Thyroid gland (tissue), 4 donors: ENCODE measurements at regions not wholly inside any gene's neighbourhood (a gene's known extent, or its start where the extent isn't known, plus 50 kb on each side); places are given as distances from the start of the nearest gene placed in this dataset.

Experiments
- DNase-seq, 2 donors: peaks; one replicate each; pipeline ENCODE4 v3.0.0-alpha.2; 2019
- H3K27ac ChIP-seq, 3 donors: fragments of 200-600 bp; sonication (generic); 1 replicate in 2 of 3; 2 replicates in 1 of 3; pipeline ENCODE4 v1.5.1; 2016 to 2019; ENCODE audit warnings: mild to moderate bottlenecking in 1 of 3, moderate library complexity in 1 of 3
- H3K27me3 ChIP-seq: fragments of 200-600 bp; sonication (generic); one replicate; pipeline ENCODE4 v1.5.1; 2019
- H3K36me3 ChIP-seq, 2 donors: fragments of 200-600 bp; sonication (generic); one replicate each; pipeline ENCODE4 v1.5.1; 2016 to 2019
- H3K4me1 ChIP-seq, 2 donors: fragments of 200-600 bp; sonication (generic); one replicate each; pipeline ENCODE4 v1.5.1; 2017 to 2019
- H3K4me3 ChIP-seq, 3 donors: fragments of 200-600 bp; sonication (generic); replicated peaks in 1 of 3; 1 replicate in 2 of 3; 2 replicates in 1 of 3; pipeline ENCODE4 v1.5.1; 2016; ENCODE audit warnings: mild to moderate bottlenecking in 1 of 3
- H3K9me3 ChIP-seq: fragments of 200-600 bp; sonication (generic); one replicate; pipeline ENCODE4 v1.5.1; 2017
- CTCF ChIP-seq, 6 experiments: fragments of 200-600 bp in 3 of 6; fragments of 450-650 bp in 3 of 6; sonication (generic) in 3 of 6; IDR thresholded peaks; one replicate each; pipeline ENCODE4 v1.5.1; 2016 to 2019; ENCODE audit warnings: antibody characterized with exemption in 6 of 6, mild to moderate bottlenecking in 2 of 6, inconsistent platforms in 1 of 6, moderate library complexity in 1 of 6
- POLR2A ChIP-seq, 2 donors: fragments of 450-650 bp; IDR thresholded peaks; one replicate each; pipeline ENCODE4 v1.6.1; 2017; ENCODE audit warnings: antibody characterized with exemption in 2 of 2, mild to moderate bottlenecking in 2 of 2, moderate library complexity in 1 of 2
- WGBS, 2 donors: methylation state at CpG; one replicate each; pipeline ENCODE4 v1.1.5; 2017; 5-methylcytosine and 5-hydroxymethylcytosine counted together
- intact Hi-C: fragments of 100-400 bp; cut with DNase I; formaldehyde crosslinking; loops from one replicate; pipeline ENCODE4 v1.15.1; 2023

- H3K4me1 ChIP-seq: no peaks in the 10 kb centered on the region
- intact Hi-C loops: no loop called here
- DNase-seq: no peak
- H3K9me3 ChIP-seq: no peaks in the 10 kb centered on the region
- WGBS, 2 donors: 79 to 85% methylated on average over 5 of the region's 5 CpGs
- H3K27me3 ChIP-seq: no peaks in the 10 kb centered on the region
- no peak for TF ChIP-seq CTCF (IDR thresholded peaks at IDR 0.05)
- no peak for TF ChIP-seq POLR2A (IDR thresholded peaks at IDR 0.05)
- no peak overlapping the region for H3K27ac ChIP-seq
- H3K36me3 ChIP-seq: no peaks in the 10 kb centered on the region
- H3K4me3 ChIP-seq: no peak overlapping the region
These were observed 204.9 kb upstream of the CTNND2 start for GRCh38 chr5:12109075-12109688.

GRCh38 chr5:12102151-12102550 lies 197.9 kb upstream of the CTNND2 start:
- no peaks in the 10 kb centered on the region for H3K36me3 ChIP-seq
- intact Hi-C loops: no loop called here
- no peak overlapping the region for H3K4me3 ChIP-seq
- WGBS, 2 donors: 89 to 91% methylated on average over 3 of the region's 3 CpGs
- H3K27ac ChIP-seq: no peak overlapping the region
- TF ChIP-seq CTCF (IDR thresholded peaks at IDR 0.05): no peak
- H3K9me3 ChIP-seq: no peaks in the 10 kb centered on the region
- H3K27me3 ChIP-seq: no peaks in the 10 kb centered on the region
- DNase-seq: no peak
- no peaks in the 10 kb centered on the region for H3K4me1 ChIP-seq

GRCh38 chr5:12100542-12100941 lies 196.3 kb upstream of the CTNND2 start:
- DNase-seq: no peak
- no peak overlapping the region for H3K4me3 ChIP-seq
- TF ChIP-seq CTCF (IDR thresholded peaks at IDR 0.05) (no peak), POLR2A (IDR thresholded peaks at IDR 0.05) (no peak)
- no peaks in the 10 kb centered on the region for H3K27me3 ChIP-seq
- no peak overlapping the region for H3K27ac ChIP-seq
- H3K4me1 ChIP-seq: no peaks in the 10 kb centered on the region
- H3K9me3 ChIP-seq: no peaks in the 10 kb centered on the region
- no peaks in the 10 kb centered on the region for H3K36me3 ChIP-seq
- intact Hi-C loops: no loop called here

- H3K4me3 ChIP-seq: no peak overlapping the region
- no peak overlapping the region for H3K27ac ChIP-seq
- TF ChIP-seq POLR2A (IDR thresholded peaks at IDR 0.05): no peak
- no peak for TF ChIP-seq CTCF (IDR thresholded peaks at IDR 0.05)
- no peak for DNase-seq
- no peaks in the 10 kb centered on the region for H3K27me3 ChIP-seq
- intact Hi-C loops: no loop called here
- no peaks in the 10 kb centered on the region for H3K9me3 ChIP-seq
- no peaks in the 10 kb centered on the region for H3K36me3 ChIP-seq
- no peaks in the 10 kb centered on the region for H3K4me1 ChIP-seq
- WGBS, 2 donors: 76 to 81% methylated on average over 4 of the region's 4 CpGs
These were observed 195.1 kb upstream of the CTNND2 start for GRCh38 chr5:12099296-12099695.

GRCh38 chr5:12095808-12096281 lies 191.6 kb upstream of the CTNND2 start:
- no peaks in the 10 kb centered on the region for H3K36me3 ChIP-seq
- H3K27me3 ChIP-seq: no peaks in the 10 kb centered on the region
- H3K27ac ChIP-seq: no peak overlapping the region
- no peaks in the 10 kb centered on the region for H3K9me3 ChIP-seq
- intact Hi-C loops: no loop called here
- H3K4me3 ChIP-seq: no peak overlapping the region
- H3K4me1 ChIP-seq: no peaks in the 10 kb centered on the region
- no peak for TF ChIP-seq CTCF (IDR thresholded peaks at IDR 0.05)
- TF ChIP-seq POLR2A (IDR thresholded peaks at IDR 0.05): no peak
- DNase-seq: no peak
- WGBS, 2 donors: 43 to 65% methylated on average over 1 of the region's 1 CpG
